Forelimb muscle (tissue), 1 donor: ENCODE measurements at regions not wholly inside any gene's neighbourhood (a gene's known extent, or its start where the extent isn't known, plus 50 kb on each side); places are given as distances from the start of the nearest gene placed in this dataset.

Experiments
- DNase-seq: peaks from one replicate; pipeline ENCODE4 v3.0.0-alpha.2; 2013; ENCODE audit warnings: low read depth

DNA sequence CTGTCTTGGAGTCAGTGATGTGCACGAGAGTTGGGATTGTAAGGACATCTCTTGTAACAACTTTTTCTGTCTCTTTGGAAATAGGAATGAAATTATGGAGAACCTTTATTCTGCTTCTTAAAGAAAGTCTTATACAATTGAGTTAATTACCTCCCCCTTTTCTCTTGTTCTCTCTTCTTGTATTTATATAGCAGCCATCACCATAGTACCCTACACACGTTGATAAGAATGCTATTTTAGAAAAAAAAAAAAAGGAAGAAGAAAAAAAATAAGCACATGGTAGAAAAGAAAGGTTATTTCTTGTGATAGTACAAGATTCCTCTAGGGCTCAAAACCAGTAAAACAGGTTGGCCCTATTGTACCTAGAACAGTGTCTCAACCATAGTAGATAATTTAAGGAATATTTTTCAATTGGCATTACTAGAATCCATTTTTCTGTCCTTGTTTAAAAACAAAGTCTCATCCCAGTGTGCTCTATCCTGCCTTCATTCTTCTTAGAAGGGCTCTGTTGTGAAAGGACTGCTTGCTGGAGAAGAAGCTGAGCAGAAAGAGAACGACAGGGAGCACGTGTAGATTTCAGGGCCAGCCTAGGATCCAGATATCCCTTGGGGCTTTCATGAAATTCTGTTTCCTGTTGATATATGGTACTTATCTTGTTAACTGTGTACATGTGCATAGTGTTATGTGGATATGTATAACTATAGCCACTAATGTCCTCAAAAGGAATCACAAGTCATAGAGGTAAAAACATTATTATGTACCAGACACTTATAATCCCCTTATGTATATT, 392.3 kb upstream of the MEF2C start:
- DNase-seq: no peak

DNA sequence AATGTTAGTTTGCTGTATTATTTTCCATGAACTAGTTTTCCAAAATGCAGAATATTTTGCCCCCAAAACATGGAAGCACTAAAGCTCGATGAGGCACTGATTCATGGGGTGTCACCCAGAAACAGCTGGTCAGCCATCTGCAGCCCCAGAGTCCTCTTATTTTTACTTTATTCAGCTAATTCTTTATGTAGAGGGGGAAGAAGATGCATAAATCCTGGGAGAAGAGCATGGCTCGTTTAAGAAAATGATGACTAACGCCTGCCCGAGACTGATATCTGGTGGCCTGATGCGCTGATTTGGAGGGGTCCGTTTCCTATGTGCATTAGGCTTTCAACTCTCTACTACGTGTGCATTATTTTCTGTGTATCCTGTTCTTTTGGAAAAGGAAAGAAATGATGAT, 390.3 kb upstream of the MEF2C start:
- no peak for DNase-seq

DNA sequence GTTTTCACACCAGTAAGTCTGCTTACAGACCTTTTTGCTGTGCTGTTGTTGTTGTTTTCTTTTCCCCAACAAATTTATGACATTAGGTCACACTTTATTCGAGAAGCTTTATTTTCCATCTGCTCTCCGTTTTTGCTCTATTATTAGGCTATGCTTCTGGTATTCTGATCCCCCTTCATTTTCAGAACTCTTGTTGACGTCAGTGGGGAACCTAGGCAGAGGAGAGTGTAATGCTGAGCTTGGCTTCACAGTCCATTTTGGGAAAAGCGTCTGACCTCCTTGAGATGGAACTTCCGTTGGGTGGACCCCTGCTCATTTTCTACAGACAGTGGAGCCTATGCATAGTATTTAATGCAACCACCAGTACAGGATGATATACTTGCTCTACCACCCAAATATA, 387.9 kb upstream of the MEF2C start:
- DNase-seq: no peak

DNA sequence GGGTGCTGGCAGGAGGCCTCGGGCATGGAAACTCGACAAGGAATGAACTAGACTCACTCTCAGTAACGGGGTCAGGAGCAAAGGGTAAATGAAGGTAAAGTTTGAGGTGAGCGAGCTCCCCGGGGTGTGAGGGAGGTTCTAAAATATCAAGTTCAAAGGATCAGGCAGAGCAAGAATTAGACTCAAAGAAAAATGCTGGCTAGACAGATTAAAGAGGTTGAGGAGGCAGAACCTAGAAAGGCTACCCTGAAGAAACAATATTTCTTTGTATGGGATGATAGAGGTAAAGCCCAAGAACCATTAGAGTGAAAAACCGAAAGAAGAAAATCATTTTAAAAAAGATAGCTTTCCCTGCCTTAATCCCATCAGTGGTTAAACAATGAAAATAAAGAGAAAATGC, 386.7 kb upstream of the MEF2C start:
- DNase-seq: no peak

DNA sequence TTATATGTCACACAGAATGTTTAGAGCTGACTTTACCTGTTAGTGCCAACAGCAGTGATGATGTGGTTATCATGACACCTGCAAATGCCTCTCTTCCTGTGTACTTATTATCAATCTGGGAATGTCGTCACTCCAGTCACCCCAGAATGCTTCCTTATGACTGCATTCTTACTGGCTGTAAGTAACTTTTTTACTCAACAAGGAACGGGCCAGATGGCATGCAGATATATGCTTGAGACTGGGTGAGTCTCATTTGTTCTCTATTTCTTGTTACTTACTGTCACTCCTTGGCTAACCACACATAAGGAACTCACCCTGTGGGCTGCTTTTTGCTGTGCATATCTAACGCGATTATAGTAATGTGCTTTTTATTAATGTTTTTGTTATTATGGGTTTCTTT, 385.5 kb upstream of the MEF2C start:
- DNase-seq: no peak

DNA sequence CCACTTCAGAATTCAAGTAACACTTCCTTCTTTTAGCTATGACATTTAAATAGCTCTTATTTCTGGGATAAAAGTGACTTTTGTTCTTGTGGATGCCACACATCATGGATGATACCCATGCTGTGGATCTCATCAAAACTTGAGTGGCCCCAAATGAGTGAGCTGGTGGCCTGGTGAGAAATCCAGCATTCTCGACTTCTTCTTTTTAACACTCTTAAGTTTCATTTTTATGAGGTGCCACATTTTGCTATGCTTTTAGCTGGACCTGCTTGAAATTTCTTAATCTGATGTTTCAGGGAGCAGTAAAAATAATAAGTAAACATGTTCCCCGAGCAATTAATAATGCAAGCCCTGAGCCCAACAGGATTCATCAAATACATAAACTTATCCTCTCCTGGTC, 384.8 kb upstream of the MEF2C start:
- DNase-seq: no peak

DNA sequence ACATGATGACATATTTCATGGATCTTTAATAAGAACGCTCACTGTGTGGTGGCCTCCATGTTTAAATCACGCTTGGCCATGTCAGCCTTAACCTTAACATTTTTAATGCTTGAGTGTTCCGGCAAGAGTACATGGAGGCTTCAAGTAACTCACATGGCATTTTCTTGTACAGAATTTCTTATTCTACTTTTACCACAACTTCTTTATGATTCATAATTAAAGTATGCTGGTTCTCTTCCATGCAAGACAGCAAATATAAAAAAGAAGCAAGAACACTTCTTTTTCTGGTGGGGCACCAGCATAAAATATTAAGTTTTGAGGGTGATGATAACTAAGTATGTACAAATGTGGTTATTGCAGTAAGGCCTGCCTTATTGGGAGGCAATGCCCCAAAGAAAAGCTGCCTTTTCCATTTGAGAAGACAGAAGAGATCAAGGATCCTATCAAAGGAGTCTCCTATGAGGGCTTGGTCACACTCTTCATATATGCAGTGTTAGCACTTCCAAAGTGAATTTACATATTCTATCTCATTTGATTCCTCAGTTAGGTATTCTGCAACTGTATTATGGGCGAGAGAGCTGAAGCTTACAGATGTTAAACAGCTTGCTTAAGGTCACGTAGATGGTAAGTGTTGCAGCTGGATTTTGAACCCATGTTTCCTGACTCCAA, 382.7 kb upstream of the MEF2C start:
- DNase-seq: no peak

DNA sequence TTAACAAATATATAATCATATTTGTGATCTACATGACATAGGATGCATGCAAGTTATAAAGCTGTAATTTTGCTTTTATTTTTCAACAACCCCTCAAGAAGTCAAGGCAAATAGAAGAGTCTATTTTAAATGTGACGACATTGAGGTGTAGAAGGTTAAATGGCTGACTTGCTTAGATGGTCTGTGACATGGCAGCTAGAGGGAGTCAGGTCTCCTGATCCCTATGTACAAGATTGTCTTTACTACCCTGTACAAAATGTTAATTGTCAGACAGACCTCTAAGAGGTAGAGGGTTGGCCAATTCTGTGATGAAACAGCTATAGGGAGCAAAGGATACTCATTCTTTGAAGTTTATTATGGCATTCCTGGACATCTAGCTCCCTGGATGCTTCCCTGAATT, 380.9 kb upstream of the MEF2C start:
- DNase-seq: no peak

DNA sequence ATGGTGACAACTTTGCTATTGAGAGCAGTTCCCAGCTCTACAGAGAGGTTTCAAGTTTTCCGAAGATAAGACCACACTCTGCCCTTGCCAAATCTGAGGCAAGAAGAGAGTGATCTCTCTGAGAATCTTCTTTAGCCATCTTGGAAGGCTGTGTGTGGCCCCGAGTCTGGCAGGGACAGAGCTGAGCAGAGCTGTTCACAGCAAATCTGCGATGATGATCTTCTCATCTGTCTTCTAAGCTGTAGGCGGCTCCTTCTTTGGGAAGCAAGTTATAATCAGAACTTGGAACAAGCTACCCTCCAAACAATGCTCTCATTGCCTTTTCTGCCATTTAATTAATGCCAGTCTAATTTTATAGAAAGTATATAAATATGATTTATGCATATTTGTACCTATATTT, 379.0 kb upstream of the MEF2C start:
- no peak for DNase-seq

DNA sequence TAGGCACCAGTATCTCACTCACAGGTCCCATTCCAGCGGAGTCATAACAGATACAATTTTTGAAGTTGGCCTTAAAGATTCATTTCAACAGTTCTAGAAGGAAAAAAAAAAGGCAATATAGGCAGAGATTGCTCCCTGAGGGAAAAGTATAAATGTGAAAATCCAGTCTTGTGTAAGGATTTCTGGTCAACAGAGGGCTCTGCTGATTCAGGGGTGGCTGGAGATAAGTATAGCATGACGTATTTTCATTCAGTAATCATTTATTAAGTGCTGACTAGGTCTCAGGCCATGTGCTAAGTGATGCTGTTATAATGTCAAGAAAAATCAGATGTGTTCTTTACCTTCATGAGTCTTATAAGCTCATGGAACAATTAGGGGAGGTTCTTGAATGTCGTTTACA, 377.3 kb upstream of the MEF2C start:
- DNase-seq: no peak

DNA sequence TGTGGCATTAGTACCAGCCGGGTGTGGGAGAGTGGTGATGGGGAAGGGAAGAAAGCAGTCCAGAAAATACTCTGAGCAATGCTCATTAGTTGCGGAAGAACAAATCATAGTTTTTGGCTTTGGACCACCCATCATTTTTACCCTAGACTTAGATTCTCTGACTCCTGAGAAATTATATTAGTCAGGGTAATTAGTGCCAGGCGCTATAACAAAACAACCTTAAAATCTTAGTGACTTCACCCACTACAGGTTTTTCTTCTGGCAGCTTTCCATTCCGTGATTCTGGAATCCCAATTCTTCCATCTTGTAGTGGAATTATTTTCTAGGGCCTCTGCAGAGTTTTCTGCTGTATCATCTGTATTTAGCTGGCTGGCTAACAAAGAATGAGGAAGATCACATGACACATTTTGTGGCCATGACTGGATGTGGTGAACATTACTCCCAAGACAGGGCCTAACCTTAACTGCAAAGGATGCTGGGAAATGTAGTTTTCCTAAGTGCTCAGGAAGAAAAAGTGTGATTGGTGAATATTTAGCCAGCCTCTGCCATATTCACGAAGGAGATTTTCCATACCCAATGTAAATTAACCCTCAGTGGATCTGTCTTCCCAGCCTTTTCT, 373.0 kb upstream of the MEF2C start:
- DNase-seq: no peak

DNA sequence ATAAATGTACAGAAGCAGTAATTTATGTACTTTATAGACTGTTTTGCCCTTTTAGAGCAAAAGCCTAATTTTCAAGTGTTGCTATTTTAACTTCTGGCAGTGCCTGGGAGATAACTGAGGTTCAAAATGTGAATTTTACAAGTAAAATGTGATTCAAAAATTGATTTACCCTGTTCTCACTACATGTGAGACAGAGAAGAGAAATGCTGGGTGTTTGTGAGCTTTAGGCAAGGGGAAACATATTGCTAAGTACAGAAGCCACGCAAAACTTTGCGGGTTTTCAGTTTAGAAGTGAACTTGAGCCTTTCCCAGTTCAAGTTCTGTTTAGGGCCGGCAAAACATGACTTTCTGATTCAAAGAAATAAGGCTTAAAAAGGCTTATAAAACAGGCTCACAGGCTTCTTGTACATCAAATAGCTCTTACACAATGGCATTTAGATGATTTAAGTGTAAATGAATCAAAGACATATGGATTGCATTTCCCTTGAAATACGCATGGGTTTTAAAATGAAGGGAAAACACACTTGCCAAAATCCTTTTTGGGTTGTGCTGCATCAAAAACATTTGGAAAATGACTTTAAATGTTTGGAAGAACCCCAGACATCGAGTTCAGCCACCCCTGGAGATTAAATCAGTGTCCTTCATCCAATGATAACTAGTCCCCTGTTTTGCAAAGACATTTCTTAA, 370.8 kb upstream of the MEF2C start:
- DNase-seq: no peak

DNA sequence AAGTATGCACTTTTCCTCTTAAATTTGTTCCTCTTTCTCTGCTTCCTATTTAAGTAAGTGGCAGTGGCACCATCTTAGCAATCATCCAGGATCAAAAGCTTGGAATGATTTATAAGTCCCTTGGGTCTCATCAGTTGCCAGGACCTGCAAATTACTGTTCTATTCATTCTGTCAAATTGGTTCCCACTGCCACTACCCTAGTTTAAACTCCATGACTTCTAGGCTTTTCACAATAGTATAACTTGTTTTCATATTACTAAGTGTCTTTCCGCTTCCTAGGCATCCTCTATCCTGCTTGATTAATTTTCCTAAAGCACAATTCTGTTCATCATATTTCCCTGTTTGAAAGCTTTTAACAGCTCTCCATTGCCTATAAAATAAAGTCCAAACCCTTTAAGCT, 363.9 kb upstream of the MEF2C start:
- DNase-seq: no peak

DNA sequence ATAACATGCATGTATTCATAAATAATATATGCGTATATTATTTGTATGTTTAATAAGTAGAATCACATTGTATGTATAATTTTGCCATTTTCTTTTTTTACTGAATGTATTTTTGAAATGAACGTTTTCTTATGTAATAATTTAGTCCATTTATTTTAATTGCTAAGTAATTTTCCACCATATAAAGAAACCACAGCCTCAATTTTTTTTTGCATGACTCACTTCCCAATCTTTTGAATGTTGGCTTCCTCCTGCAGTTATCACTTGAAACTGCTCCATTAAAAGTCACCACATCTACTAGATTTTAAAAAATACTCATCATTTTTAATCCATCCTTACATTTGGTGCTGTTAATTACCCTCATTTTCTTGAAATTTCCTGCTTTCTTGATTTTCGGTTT, 363.3 kb upstream of the MEF2C start:
- no peak for DNase-seq

DNA sequence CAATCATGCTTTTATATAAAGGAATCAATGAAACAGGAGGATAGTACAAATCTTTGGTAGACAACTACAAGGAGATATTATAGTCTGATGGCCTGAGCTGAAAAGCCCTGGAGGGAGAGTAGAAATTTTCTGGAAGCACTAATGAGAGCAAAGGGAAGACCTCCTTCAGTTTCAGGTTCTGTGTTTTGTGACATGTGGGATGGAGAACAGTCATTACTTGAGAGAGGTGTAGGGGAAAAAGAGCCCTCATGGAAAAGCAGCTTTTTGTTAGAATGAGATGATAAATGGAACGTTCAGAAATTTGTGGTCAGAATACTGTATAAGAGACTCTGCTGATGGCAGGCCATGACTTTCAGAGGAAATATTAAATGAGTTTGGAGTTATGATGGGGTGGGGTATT, 360.6 kb upstream of the MEF2C start:
- no peak for DNase-seq

DNA sequence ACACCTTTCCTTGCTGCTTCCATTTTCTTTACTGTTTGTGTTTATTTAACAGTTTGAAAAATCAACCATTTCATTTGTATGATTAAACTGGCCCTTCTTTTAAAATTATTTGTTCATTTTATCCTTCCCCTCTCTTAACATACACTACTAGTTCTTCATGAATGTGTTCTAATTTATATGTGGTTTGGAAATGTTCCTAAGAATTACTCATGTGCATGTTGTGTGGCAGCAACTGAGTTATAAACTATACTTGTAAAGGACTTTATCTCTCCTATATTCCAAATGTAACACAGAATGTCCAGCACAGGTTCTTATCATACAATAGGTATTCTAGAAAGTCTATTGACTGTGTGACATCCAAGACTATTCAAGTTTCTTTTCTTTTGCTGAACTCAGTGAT, 358.2 kb upstream of the MEF2C start:
- DNase-seq: no peak

DNA sequence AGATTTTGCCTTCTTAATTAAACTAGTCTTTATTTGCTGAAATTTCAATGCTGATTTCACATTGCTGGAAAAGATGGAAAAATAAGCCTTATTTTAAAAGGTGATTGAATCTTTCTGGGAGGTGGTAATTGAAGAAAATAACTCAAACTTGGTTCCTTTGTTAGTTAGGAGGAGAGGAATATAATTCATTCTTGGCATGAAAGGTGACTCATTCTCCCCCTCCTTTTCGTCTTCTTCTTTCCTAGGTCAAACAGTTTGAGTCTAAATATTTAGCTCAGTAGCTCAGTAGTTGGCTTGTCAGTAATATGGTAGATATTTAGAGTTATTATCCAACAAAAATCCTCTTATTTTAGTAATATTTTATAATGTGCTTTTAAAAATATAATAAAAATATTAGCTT, 353.9 kb upstream of the MEF2C start:
- DNase-seq: no peak

DNA sequence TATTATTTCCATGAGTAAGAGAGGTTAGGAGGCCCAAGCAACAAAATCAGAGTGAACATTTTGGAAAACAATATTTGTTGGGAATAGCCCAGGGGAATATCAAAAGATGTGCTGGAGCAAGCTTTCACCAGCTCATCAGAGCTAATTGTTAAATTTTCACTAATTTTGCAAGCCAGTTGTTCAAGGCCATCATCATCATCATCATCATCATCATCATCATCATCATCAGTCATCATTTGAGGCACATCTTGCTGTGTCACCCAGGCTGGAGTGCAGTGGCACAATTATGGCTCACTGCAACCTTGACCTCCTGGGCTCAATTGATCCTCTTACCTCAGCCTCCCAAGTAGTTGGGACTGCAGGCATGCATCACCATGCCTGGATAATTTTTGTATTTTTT, 350.5 kb upstream of the MEF2C start:
- DNase-seq: no peak

DNA sequence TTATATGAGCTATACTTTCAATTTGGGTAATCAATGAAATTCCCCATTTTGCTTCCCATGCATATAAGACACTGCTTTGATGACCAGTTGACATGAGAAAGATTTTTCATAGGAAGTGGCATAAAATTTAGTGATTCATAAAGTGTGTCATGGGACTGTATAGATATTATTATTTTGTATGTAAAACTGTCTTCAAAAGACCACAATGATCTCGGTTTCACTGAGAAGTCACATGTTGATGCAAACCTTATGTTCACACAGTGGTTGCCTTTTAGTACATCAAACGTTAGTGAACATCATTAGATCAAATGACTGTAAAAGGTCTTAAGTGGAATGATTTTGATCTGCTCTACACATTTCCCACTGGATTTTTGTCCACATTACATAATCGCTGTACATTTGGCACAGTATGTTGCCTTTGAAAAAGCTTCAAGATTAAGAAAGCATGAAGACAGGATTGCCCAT, 349.2 kb upstream of the MEF2C start:
- no peak for DNase-seq

DNA sequence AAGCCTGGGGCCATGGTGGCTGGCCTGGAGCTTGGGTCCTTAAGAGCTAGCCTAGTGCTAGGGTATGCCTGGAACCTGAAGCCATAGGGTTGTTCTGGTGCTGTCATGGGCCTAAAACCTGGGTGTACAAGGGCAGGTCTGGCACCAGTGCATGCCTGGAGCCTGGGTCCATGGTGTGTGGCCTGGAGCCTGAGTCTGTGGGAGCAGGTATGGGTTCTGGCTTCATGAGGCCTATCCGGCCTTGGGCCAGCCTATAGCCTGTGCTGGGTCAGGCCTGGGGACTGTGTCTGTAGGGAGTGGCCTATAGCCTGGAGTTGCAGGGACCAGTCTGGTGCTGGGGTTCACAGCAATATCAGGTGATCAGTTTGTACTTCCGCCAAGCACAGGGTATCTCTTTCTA, 347.2 kb upstream of the MEF2C start:
- DNase-seq: no peak

DNA sequence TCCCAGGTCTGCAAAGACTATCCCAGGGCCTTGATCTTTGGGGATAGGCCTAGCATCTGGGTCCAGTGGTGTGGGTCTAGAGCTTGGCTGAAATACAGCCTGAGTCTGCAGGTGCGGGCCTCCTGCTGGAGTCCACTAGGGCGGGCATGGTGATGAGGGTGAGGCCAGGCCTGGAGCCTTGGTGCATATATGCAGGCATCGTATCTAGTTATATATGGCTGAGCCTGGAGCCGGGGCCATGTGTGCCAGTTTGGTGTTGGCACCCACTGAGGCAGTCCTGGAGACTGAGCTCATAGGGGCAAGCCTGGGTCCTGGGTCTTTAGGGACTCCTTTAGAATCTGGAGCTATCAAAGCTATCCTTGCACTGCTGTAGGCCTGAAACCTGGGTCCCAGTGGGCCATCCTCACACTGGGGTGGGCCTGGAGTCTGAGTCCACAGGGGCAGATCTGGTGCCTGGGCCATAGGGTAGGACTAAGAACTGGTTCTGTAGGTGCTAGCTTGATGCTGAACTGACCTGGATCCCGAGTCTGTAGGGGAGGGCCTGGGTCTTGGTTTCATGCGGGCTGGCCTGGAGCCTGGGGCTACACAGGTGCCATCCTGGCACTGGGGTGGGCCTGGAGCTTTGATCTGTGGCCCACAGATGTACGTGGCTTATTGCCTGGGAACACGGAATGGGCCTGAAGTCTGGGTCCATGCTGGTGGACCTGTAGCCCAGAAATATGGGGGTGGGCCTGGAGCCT, 346.5 kb upstream of the MEF2C start:
- DNase-seq: no peak

DNA sequence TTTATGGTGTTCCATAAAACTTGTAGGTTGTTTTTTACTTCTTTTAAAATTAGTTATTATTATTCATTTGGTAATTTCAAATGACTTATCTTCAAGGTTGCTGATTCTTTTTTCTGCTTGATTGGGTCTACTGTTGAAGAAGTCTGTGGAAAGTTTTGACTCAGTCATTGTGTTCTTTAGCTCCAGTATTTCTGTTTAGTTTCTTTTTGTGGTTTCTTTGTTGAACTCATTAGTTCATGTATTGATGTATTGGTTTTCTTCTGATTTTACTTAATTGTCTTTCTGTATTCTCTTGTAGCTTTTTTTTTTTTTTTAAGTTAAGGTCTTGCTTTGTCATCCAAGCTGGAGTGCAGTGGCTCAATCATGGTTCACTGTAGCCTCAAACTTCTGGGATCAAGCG, 345.4 kb upstream of the MEF2C start:
- DNase-seq: no peak
